ENCODE measurements at regions not wholly inside any gene's neighbourhood (a gene's known extent, or its start where the extent isn't known, plus 50 kb on each side); places are given as distances from the start of the nearest gene placed in this dataset.

DNA sequence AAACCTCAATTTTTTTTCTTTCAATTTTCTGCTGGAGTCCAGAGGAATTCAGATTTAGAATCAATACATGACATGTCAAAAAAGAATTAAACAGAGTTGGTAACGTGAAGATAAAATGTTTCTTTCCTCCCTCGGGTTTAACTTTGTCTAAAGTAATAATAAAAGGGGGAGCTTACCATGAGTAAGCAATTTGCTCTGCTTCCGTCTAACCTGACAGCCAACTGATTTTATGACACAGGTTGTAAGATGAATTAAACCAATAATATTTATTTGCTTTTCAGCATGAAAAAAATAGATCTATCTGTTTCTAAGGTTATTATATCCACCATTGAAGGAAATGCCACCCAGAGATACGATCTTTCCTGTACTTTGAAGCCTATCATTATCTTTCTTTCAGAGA, 352.6 kb downstream of the OSTF1 start:
- Histone ChIP-seq H3K4me1 (ENCODE audit: control insufficient read depth in 1 of 2, insufficient read depth in 2 of 2, low read length in 2 of 2) (no peaks in the 10 kb centered on the region), H3K4me2 (ENCODE audit: low read length) (no peak overlapping the region), H3K9me2 (ENCODE audit: insufficient read depth) (no peaks in the 10 kb centered on the region), H4K20me1 (ENCODE audit: insufficient read depth) (no peaks in the 10 kb centered on the region), H3K9me3 (ENCODE audit: control insufficient read depth in 1 of 2, insufficient read depth in 1 of 2, low read depth in 1 of 2, low read length in 2 of 2) (no peaks in the 10 kb centered on the region), H3K79me2 (ENCODE audit: insufficient read depth, low read length) (no peaks in the 10 kb centered on the region), H3K27ac (ENCODE audit: low read depth, low read length) (no peak overlapping the region), H3K36me3 (ENCODE audit: control insufficient read depth in 1 of 2, insufficient read depth in 2 of 2, low read length in 2 of 2) (no peaks in the 10 kb centered on the region), H3K9ac (ENCODE audit: low read length) (no peak overlapping the region), H3K27me3 (ENCODE audit: insufficient read depth, low read length) (no peaks in the 10 kb centered on the region), H2AFZ (ENCODE audit: low read depth, low read length, poor library complexity, severe bottlenecking) (no peak overlapping the region), H3K4me3 (replicated peaks in 1 of 2; ENCODE audit: low read depth in 1 of 2, low read length in 2 of 2) (no peak overlapping the region)
- ATAC-seq (no peak), DNase-seq (ENCODE audit: low read depth, low spot score) (no peak)
- TF ChIP-seq POLR2A (IDR thresholded peaks at IDR 0.05; ENCODE audit: borderline replicate concordance, extremely low read depth, insufficient read depth, insufficient read length) (no peak), JUND (IDR thresholded peaks at IDR 0.05) (no peak), ELF1 (IDR thresholded peaks at IDR 0.05; ENCODE audit: borderline replicate concordance, low read depth) (no peak), ZFX (IDR thresholded peaks at IDR 0.05) (no peak), CEBPB (IDR thresholded peaks at IDR 0.05; ENCODE audit: low read depth) (no peak), SIN3A (IDR thresholded peaks at IDR 0.05; ENCODE audit: low read depth) (no peak), CBX3 (IDR thresholded peaks at IDR 0.05; ENCODE audit: low read depth) (no peak), YY1 (IDR thresholded peaks at IDR 0.05; ENCODE audit: extremely low read depth, insufficient replicate concordance, low read depth, low read length) (no peak), EZH2 (IDR thresholded peaks at IDR 0.05) (no peak), EZH2phosphoT487 (IDR thresholded peaks at IDR 0.05; ENCODE audit: borderline replicate concordance) (no peak)
- TF ChIP-seq, protein P1, sequence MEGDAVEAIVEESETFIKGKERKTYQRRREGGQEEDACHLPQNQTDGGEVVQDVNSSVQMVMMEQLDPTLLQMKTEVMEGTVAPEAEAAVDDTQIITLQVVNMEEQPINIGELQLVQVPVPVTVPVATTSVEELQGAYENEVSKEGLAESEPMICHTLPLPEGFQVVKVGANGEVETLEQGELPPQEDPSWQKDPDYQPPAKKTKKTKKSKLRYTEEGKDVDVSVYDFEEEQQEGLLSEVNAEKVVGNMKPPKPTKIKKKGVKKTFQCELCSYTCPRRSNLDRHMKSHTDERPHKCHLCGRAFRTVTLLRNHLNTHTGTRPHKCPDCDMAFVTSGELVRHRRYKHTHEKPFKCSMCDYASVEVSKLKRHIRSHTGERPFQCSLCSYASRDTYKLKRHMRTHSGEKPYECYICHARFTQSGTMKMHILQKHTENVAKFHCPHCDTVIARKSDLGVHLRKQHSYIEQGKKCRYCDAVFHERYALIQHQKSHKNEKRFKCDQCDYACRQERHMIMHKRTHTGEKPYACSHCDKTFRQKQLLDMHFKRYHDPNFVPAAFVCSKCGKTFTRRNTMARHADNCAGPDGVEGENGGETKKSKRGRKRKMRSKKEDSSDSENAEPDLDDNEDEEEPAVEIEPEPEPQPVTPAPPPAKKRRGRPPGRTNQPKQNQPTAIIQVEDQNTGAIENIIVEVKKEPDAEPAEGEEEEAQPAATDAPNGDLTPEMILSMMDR (IDR thresholded peaks at IDR 0.05 in 2 of 3, conservative IDR thresholded peaks at IDR 0.05 in 1 of 3; ENCODE audit: borderline replicate concordance in 1 of 3, insufficient read depth in 1 of 3, low read depth in 2 of 3, low read length in 2 of 3): no peak
- TF ChIP-seq, protein P2, sequence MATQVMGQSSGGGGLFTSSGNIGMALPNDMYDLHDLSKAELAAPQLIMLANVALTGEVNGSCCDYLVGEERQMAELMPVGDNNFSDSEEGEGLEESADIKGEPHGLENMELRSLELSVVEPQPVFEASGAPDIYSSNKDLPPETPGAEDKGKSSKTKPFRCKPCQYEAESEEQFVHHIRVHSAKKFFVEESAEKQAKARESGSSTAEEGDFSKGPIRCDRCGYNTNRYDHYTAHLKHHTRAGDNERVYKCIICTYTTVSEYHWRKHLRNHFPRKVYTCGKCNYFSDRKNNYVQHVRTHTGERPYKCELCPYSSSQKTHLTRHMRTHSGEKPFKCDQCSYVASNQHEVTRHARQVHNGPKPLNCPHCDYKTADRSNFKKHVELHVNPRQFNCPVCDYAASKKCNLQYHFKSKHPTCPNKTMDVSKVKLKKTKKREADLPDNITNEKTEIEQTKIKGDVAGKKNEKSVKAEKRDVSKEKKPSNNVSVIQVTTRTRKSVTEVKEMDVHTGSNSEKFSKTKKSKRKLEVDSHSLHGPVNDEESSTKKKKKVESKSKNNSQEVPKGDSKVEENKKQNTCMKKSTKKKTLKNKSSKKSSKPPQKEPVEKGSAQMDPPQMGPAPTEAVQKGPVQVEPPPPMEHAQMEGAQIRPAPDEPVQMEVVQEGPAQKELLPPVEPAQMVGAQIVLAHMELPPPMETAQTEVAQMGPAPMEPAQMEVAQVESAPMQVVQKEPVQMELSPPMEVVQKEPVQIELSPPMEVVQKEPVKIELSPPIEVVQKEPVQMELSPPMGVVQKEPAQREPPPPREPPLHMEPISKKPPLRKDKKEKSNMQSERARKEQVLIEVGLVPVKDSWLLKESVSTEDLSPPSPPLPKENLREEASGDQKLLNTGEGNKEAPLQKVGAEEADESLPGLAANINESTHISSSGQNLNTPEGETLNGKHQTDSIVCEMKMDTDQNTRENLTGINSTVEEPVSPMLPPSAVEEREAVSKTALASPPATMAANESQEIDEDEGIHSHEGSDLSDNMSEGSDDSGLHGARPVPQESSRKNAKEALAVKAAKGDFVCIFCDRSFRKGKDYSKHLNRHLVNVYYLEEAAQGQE (IDR thresholded peaks at IDR 0.05; ENCODE audit: low read depth): no peak
- TF ChIP-seq, protein P3, sequence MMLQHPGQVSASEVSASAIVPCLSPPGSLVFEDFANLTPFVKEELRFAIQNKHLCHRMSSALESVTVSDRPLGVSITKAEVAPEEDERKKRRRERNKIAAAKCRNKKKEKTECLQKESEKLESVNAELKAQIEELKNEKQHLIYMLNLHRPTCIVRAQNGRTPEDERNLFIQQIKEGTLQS (IDR thresholded peaks at IDR 0.05): no peak
- no TSS peak for BruUV-seq (replicated peaks)
- RAD21 ChIA-PET (ENCODE audit: low non-redundant PET in 1 of 2, low total read pairs in 2 of 2, uncharacterized antibody in 2 of 2, unreplicated experiment in 2 of 2): no interaction called here
- CTCF ChIA-PET: no interaction called here
- intact Hi-C loops (cut with micrococcal nuclease): no loop called here
- POLR2A ChIA-PET: no interaction called here
